ENCODE measurements at regions not wholly inside any gene's neighbourhood (a gene's known extent, or its start where the extent isn't known, plus 50 kb on each side); places are given as distances from the start of the nearest gene placed in this dataset.
"Not testable (repeated sequence)": the region's sequence is repeated elsewhere in the genome, so short reads cannot be mapped to it uniquely, and the experiment has no call there.

- not testable (repeated sequence) for H3K27me3 ChIP-seq (ENCODE audit: insufficient read depth, low read length); H2AFZ ChIP-seq (ENCODE audit: low read length); H3K4me3 ChIP-seq (ENCODE audit: insufficient read depth, low read length); DNase-seq (ENCODE audit: insufficient read length, low spot score, missing footprints); H3K4me1 ChIP-seq (ENCODE audit: insufficient read depth, low read length); H3K9me3 ChIP-seq (ENCODE audit: low read depth, low read length); H4K20me1 ChIP-seq (ENCODE audit: insufficient read depth, low read length); H3K27ac ChIP-seq (ENCODE audit: low read depth, low read length); H3K4me2 ChIP-seq (ENCODE audit: insufficient read depth, low read length); H3K79me2 ChIP-seq (ENCODE audit: insufficient read depth, low read length); H3K36me3 ChIP-seq (ENCODE audit: insufficient read depth, low read length)
Observed at GRCh38 chr17:20695871-20696270, 116.3 kb downstream of the CDRT15L2 start.

GRCh38 chr17:20698463-20699206 lies 119.1 kb downstream of the CDRT15L2 start:
- H3K4me1 ChIP-seq (ENCODE audit: insufficient read depth, low read length); DNase-seq (ENCODE audit: insufficient read length, low spot score, missing footprints); H3K79me2 ChIP-seq (ENCODE audit: insufficient read depth, low read length); H3K4me2 ChIP-seq (ENCODE audit: insufficient read depth, low read length); H2AFZ ChIP-seq (ENCODE audit: low read length); H3K27ac ChIP-seq (ENCODE audit: low read depth, low read length); H4K20me1 ChIP-seq (ENCODE audit: insufficient read depth, low read length); H3K36me3 ChIP-seq (ENCODE audit: insufficient read depth, low read length); H3K27me3 ChIP-seq (ENCODE audit: insufficient read depth, low read length); H3K9me3 ChIP-seq (ENCODE audit: low read depth, low read length); H3K4me3 ChIP-seq (ENCODE audit: insufficient read depth, low read length): not testable (repeated sequence)

GRCh38 chr17:20700528-20700927 lies 121.0 kb downstream of the CDRT15L2 start:
- H3K4me1 ChIP-seq (ENCODE audit: insufficient read depth, low read length); H4K20me1 ChIP-seq (ENCODE audit: insufficient read depth, low read length); H3K36me3 ChIP-seq (ENCODE audit: insufficient read depth, low read length); H3K27me3 ChIP-seq (ENCODE audit: insufficient read depth, low read length); H3K4me2 ChIP-seq (ENCODE audit: insufficient read depth, low read length); DNase-seq (ENCODE audit: insufficient read length, low spot score, missing footprints); H3K4me3 ChIP-seq (ENCODE audit: insufficient read depth, low read length); H2AFZ ChIP-seq (ENCODE audit: low read length); H3K27ac ChIP-seq (ENCODE audit: low read depth, low read length); H3K9me3 ChIP-seq (ENCODE audit: low read depth, low read length); H3K79me2 ChIP-seq (ENCODE audit: insufficient read depth, low read length): not testable (repeated sequence)

- H2AFZ ChIP-seq (ENCODE audit: low read length); H3K79me2 ChIP-seq (ENCODE audit: insufficient read depth, low read length); H3K4me1 ChIP-seq (ENCODE audit: insufficient read depth, low read length); H4K20me1 ChIP-seq (ENCODE audit: insufficient read depth, low read length); H3K4me3 ChIP-seq (ENCODE audit: insufficient read depth, low read length); H3K9me3 ChIP-seq (ENCODE audit: low read depth, low read length); H3K27me3 ChIP-seq (ENCODE audit: insufficient read depth, low read length); H3K36me3 ChIP-seq (ENCODE audit: insufficient read depth, low read length); H3K4me2 ChIP-seq (ENCODE audit: insufficient read depth, low read length); DNase-seq (ENCODE audit: insufficient read length, low spot score, missing footprints); H3K27ac ChIP-seq (ENCODE audit: low read depth, low read length): not testable (repeated sequence)
Observed at GRCh38 chr17:20701366-20701765, 121.8 kb downstream of the CDRT15L2 start.

GRCh38 chr17:20702692-20703091 lies 123.2 kb downstream of the CDRT15L2 start:
- H3K27me3 ChIP-seq (ENCODE audit: insufficient read depth, low read length), result no peaks in the 10 kb centered on the region

More at GRCh38 chr17:20702692-20703091, 123.2 kb downstream of the CDRT15L2 start:
- no peaks in the 10 kb centered on the region for H3K36me3 ChIP-seq (ENCODE audit: insufficient read depth, low read length)
- no peak overlapping the region for H3K27ac ChIP-seq (ENCODE audit: low read depth, low read length)
- H3K9me3 ChIP-seq (ENCODE audit: low read depth, low read length), result no peaks in the 10 kb centered on the region
- no peaks in the 10 kb centered on the region for H4K20me1 ChIP-seq (ENCODE audit: insufficient read depth, low read length)
- H3K4me1 ChIP-seq (ENCODE audit: insufficient read depth, low read length), result no peaks in the 10 kb centered on the region
- TF ChIP-seq CTCF (IDR thresholded peaks at IDR 0.05; ENCODE audit: extremely low read depth, low read depth, low read length), result no peak
- DNase-seq (ENCODE audit: insufficient read length, low spot score, missing footprints), result no peak
- H3K4me2 ChIP-seq (ENCODE audit: insufficient read depth, low read length), result no peak overlapping the region
- H3K4me3 ChIP-seq (ENCODE audit: insufficient read depth, low read length), result no peak overlapping the region
- no peaks in the 10 kb centered on the region for H3K79me2 ChIP-seq (ENCODE audit: insufficient read depth, low read length)
- no peak overlapping the region for H2AFZ ChIP-seq (ENCODE audit: low read length)

Data from osteoblast (primary cell).